DND-41 (cell line): ENCODE measurements at regions not wholly inside any gene's neighbourhood (a gene's known extent, or its start where the extent isn't known, plus 50 kb on each side); places are given as distances from the start of the nearest gene placed in this dataset.

Experiments
- ATAC-seq: fragments of 200-7000 bp; cut with Tn5 transposase; 3 replicates; pipeline ENCODE4 v1.9.1; 2021; ENCODE audit warnings: low read depth; ENCODE audit not compliant: insufficient read depth
- DNase-seq: peaks from one replicate; pipeline ENCODE4 v3.0.0-alpha.2; 2020
- H2AFZ ChIP-seq: 2 replicates; pipeline ENCODE4 v1.6.0; 2012; ENCODE audit warnings: low read depth, low read length
- H3K27ac ChIP-seq: 2 replicates; pipeline ENCODE4 v1.5.1; 2012; ENCODE audit warnings: low read length, inconsistent platforms
- H3K27me3 ChIP-seq: fragments of 200-600 bp; sonication (generic); 2 replicates; pipeline ENCODE4 v1.6.0; 2012; ENCODE audit warnings: low read length, mild to moderate bottlenecking, inconsistent platforms; ENCODE audit not compliant: insufficient read depth, poor library complexity
- H3K36me3 ChIP-seq: 2 replicates; pipeline ENCODE4 v1.5.1; 2012; ENCODE audit warnings: low read length, inconsistent platforms; ENCODE audit not compliant: insufficient read depth
- H3K4me1 ChIP-seq: 2 replicates; pipeline ENCODE4 v1.5.1; 2012; ENCODE audit warnings: mild to moderate bottlenecking, low read length; ENCODE audit not compliant: insufficient read depth
- H3K4me2 ChIP-seq: 2 replicates; pipeline ENCODE4 v1.6.0; 2012; ENCODE audit warnings: mild to moderate bottlenecking, moderate library complexity, low read length, inconsistent platforms; ENCODE audit not compliant: insufficient read depth
- H3K4me3 ChIP-seq, 2 experiments: fragments of 200-600 bp in 1 of 2; shearing (Covaris generic) in 1 of 2; 2 replicates each; pipeline ENCODE4 v1.5.1; 2012 to 2016; ENCODE audit warnings: inconsistent platforms in 2 of 2, low read length in 2 of 2, mild to moderate bottlenecking in 2 of 2, low read depth in 1 of 2, moderate library complexity in 1 of 2
- H3K79me2 ChIP-seq: 2 replicates; pipeline ENCODE4 v1.6.0; 2012; ENCODE audit warnings: low read length, inconsistent platforms; ENCODE audit not compliant: insufficient read depth
- H3K9ac ChIP-seq: 2 replicates; pipeline ENCODE4 v1.6.0; 2012; ENCODE audit warnings: low read depth, mild to moderate bottlenecking, inconsistent platforms, low read length, moderate library complexity
- H3K9me3 ChIP-seq: 2 replicates; pipeline ENCODE4 v1.5.1; 2012; ENCODE audit warnings: low read length, moderate library complexity, mild to moderate bottlenecking, inconsistent platforms; ENCODE audit not compliant: insufficient read depth, severe bottlenecking
- H4K20me1 ChIP-seq: 2 replicates; pipeline ENCODE4 v1.6.0; 2012; ENCODE audit warnings: low read length; ENCODE audit not compliant: insufficient read depth
- CTCF ChIP-seq: IDR thresholded peaks from 2 replicates; pipeline ENCODE4 v1.5.1; 2012; ENCODE audit warnings: borderline replicate concordance, low read length, moderate library complexity, mild to moderate bottlenecking; ENCODE audit not compliant: poor library complexity, severe bottlenecking; ENCODE audit errors: extremely low read depth
- EZH2 ChIP-seq: IDR thresholded peaks from 3 replicates; pipeline ENCODE4 v1.6.1; 2012; ENCODE audit warnings: borderline replicate concordance, low read depth, mild to moderate bottlenecking, moderate library complexity, low read length, inconsistent platforms; ENCODE audit not compliant: severe bottlenecking

GRCh38 chr6:156004796-156005195 lies 549.2 kb upstream of the NOX3 start:
- Histone ChIP-seq H3K9ac (no peak overlapping the region), H4K20me1 (no peaks in the 10 kb centered on the region), H3K36me3 (no peaks in the 10 kb centered on the region), H3K4me3 (no peak overlapping the region), H3K9me3 (no peaks in the 10 kb centered on the region), H3K27ac (no peak overlapping the region), H3K4me1 (no peaks in the 10 kb centered on the region), H3K27me3 (no peaks in the 10 kb centered on the region), H2AFZ (no peak overlapping the region), H3K4me2 (no peak overlapping the region), H3K79me2 (no peaks in the 10 kb centered on the region)
- no peak for DNase-seq
- no peak for ATAC-seq
- TF ChIP-seq CTCF (no peak), EZH2 (no peak)

DNA sequence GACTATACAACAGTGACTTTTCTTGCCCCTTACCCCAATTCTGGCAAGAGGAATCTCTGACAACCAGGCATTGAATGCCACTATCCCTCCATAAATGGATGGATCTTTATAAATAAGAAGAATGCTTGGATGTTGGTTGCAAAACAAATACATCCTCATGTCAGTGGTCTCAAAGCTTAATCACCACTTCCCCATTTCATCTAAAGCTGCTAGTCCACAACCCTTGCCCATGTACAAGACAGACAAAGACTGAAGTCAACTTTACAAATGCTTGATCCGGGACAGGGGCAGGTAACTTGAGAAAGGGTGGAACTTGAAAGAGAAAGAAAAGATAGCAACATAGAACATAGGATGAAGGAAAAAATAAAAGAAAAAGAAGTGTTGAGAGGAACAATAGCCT lies 540.5 kb upstream of the NOX3 start:
- Histone ChIP-seq H3K4me1 (no peaks in the 10 kb centered on the region), H3K27me3 (no peaks in the 10 kb centered on the region)

GRCh38 chr6:155995281-155995680 lies 539.6 kb upstream of the NOX3 start:
- TF ChIP-seq CTCF (no peak), EZH2 (no peak)
- Histone ChIP-seq H3K27ac (no peak overlapping the region), H3K4me1 (no peaks in the 10 kb centered on the region), H3K4me3 (no peak overlapping the region), H2AFZ (no peak overlapping the region), H3K4me2 (no peak overlapping the region), H3K9ac (no peak overlapping the region), H3K36me3 (no peaks in the 10 kb centered on the region), H4K20me1 (no peaks in the 10 kb centered on the region), H3K79me2 (no peaks in the 10 kb centered on the region), H3K27me3 (no peaks in the 10 kb centered on the region), H3K9me3 (no peaks in the 10 kb centered on the region)
- no peak for DNase-seq
- ATAC-seq = no peak

More for the DNA sequence above, 540.5 kb upstream of the NOX3 start:
- ATAC-seq (no peak), DNase-seq (no peak)
- Histone ChIP-seq H3K27ac (no peak overlapping the region), H3K4me3 (no peak overlapping the region), H2AFZ (no peak overlapping the region), H3K4me2 (no peak overlapping the region), H3K9me3 (no peaks in the 10 kb centered on the region), H3K79me2 (no peaks in the 10 kb centered on the region), H3K36me3 (no peaks in the 10 kb centered on the region), H3K9ac (no peak overlapping the region), H4K20me1 (no peaks in the 10 kb centered on the region)
- TF ChIP-seq CTCF = no peak
- TF ChIP-seq EZH2 = no peak

DNA sequence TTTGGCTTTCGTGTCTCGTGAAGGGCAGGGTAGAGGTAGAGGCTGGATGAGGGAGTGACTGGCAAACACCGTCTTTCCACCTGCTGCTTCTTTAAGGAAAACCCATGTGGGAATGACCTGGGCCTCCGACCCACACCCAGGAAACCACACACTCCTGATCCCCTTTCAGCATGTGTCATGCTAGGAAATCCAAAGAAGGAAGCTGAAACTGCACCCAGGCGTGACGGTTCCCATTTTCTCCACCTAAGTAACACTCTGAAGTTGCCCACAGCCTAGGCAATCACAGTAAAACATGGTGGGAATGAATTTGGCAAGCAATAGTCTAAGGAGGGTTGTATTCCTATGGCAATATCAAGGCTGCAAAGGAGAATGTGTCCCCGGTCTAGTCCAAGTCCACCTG lies 538.4 kb upstream of the NOX3 start:
- Histone ChIP-seq H3K4me3 (no peak overlapping the region), H3K36me3 (no peaks in the 10 kb centered on the region), H3K27me3 (no peaks in the 10 kb centered on the region), H3K79me2 (no peaks in the 10 kb centered on the region), H3K4me2 (no peak overlapping the region), H3K9ac (no peak overlapping the region), H3K9me3 (no peaks in the 10 kb centered on the region), H3K27ac (no peak overlapping the region), H4K20me1 (no peaks in the 10 kb centered on the region), H3K4me1 (no peaks in the 10 kb centered on the region), H2AFZ (no peak overlapping the region)
- DNase-seq = no peak
- no peak for TF ChIP-seq CTCF
- no peak for TF ChIP-seq EZH2
- ATAC-seq = no peak
